Chondrocyte (in vitro differentiated cells): ENCODE measurements at regions not wholly inside any gene's neighbourhood (a gene's known extent, or its start where the extent isn't known, plus 50 kb on each side); places are given as distances from the start of the nearest gene placed in this dataset.
"Not testable (repeated sequence)": the region's sequence is repeated elsewhere in the genome, so short reads cannot be mapped to it uniquely, and the experiment has no call there.

Experiments
- DNase-seq: peaks from one replicate; pipeline ENCODE4 v3.0.0; 2021; ENCODE audit warnings: mixed read lengths, low spot score
- H3K27ac Mint-ChIP-seq: one replicate; pipeline ENCODE4 v1.8.0; 2021; ENCODE audit warnings: mild to moderate bottlenecking, moderate library complexity, mixed read lengths; ENCODE audit not compliant: unreplicated experiment
- H3K27me3 Mint-ChIP-seq: 2 replicates; pipeline ENCODE4 v1.8.0; 2021; ENCODE audit warnings: low read depth, mixed read lengths
- H3K36me3 Mint-ChIP-seq: 2 replicates; pipeline ENCODE4 v1.8.0; 2021; ENCODE audit warnings: low read depth, mixed read lengths
- H3K4me1 Mint-ChIP-seq: 2 replicates; pipeline ENCODE4 v1.8.0; 2021; ENCODE audit warnings: low read depth, mild to moderate bottlenecking, mixed read lengths
- H3K4me3 Mint-ChIP-seq: one replicate; pipeline ENCODE4 v1.8.0; 2021; ENCODE audit warnings: mild to moderate bottlenecking, moderate library complexity, mixed read lengths; ENCODE audit not compliant: unreplicated experiment
- H3K9me3 Mint-ChIP-seq: 2 replicates; pipeline ENCODE4 v1.8.0; 2021; ENCODE audit warnings: low read depth, mixed read lengths
- CTCF ChIP-seq: fragments of 200-600 bp; sonication (generic); IDR thresholded peaks from 2 replicates; pipeline ENCODE4 v1.5.0; 2021; ENCODE audit warnings: antibody characterized with exemption, mild to moderate bottlenecking, moderate library complexity

GRCh38 chr3:55146216-55146615 lies 218.4 kb upstream of the LRTM1 start:
- no peaks in the 10 kb centered on the region for H3K27me3 Mint-ChIP-seq
- no peak overlapping the region for H3K4me3 Mint-ChIP-seq
- no peaks in the 10 kb centered on the region for H3K36me3 Mint-ChIP-seq
- H3K9me3 Mint-ChIP-seq: no peaks in the 10 kb centered on the region
- no peak overlapping the region for H3K27ac Mint-ChIP-seq
- no peak for DNase-seq
- no peak for TF ChIP-seq CTCF
- H3K4me1 Mint-ChIP-seq: peaks cover 12% of the 10 kb centered on the region

- TF ChIP-seq CTCF: no peak
- H3K27ac Mint-ChIP-seq: no peak overlapping the region
- H3K9me3 Mint-ChIP-seq: no peaks in the 10 kb centered on the region
- H3K36me3 Mint-ChIP-seq: no peaks in the 10 kb centered on the region
- no peak overlapping the region for H3K4me3 Mint-ChIP-seq
- no peak for DNase-seq
- H3K27me3 Mint-ChIP-seq: no peaks in the 10 kb centered on the region
- H3K4me1 Mint-ChIP-seq: peaks cover 12% of the 10 kb centered on the region
These were observed 216.3 kb upstream of the LRTM1 start for GRCh38 chr3:55144015-55144673.

- Mint-ChIP-seq H3K27ac (no peak overlapping the region), H3K36me3 (no peaks in the 10 kb centered on the region), H3K4me1 (peaks cover 9% of the 10 kb centered on the region), H3K4me3 (no peak overlapping the region), H3K27me3 (no peaks in the 10 kb centered on the region), H3K9me3 (no peaks in the 10 kb centered on the region)
- TF ChIP-seq CTCF: no peak
- no peak for DNase-seq
These were observed 215.5 kb upstream of the LRTM1 start for GRCh38 chr3:55143336-55143735.

GRCh38 chr3:55136291-55136690 lies 208.4 kb upstream of the LRTM1 start:
- H3K27me3 Mint-ChIP-seq, H3K27ac Mint-ChIP-seq, H3K4me1 Mint-ChIP-seq: not testable (repeated sequence)

GRCh38 chr3:55128225-55128823 lies 200.5 kb upstream of the LRTM1 start:
- no peak for TF ChIP-seq CTCF
- Mint-ChIP-seq H3K9me3 (no peaks in the 10 kb centered on the region), H3K27ac (no peak overlapping the region), H3K36me3 (no peaks in the 10 kb centered on the region), H3K4me3 (no peak overlapping the region), H3K27me3 (no peaks in the 10 kb centered on the region), H3K4me1 (peaks cover 17% of the 10 kb centered on the region)
- DNase-seq: no peak

More at GRCh38 chr3:55136291-55136690, 208.4 kb upstream of the LRTM1 start:
- not testable (repeated sequence) for H3K4me3 Mint-ChIP-seq, DNase-seq, H3K36me3 Mint-ChIP-seq, H3K9me3 Mint-ChIP-seq

GRCh38 chr3:55127565-55127964 lies 199.7 kb upstream of the LRTM1 start:
- H3K4me3 Mint-ChIP-seq: no peak overlapping the region
- TF ChIP-seq CTCF: no peak
- H3K9me3 Mint-ChIP-seq: no peaks in the 10 kb centered on the region
- no peak for DNase-seq
- H3K27ac Mint-ChIP-seq: no peak overlapping the region
- H3K27me3 Mint-ChIP-seq: no peaks in the 10 kb centered on the region
- H3K36me3 Mint-ChIP-seq: no peaks in the 10 kb centered on the region
- peaks cover 17% of the 10 kb centered on the region for H3K4me1 Mint-ChIP-seq
